ENCODE measurements at regions not wholly inside any gene's neighbourhood (a gene's known extent, or its start where the extent isn't known, plus 50 kb on each side); places are given as distances from the start of the nearest gene placed in this dataset.

DNA sequence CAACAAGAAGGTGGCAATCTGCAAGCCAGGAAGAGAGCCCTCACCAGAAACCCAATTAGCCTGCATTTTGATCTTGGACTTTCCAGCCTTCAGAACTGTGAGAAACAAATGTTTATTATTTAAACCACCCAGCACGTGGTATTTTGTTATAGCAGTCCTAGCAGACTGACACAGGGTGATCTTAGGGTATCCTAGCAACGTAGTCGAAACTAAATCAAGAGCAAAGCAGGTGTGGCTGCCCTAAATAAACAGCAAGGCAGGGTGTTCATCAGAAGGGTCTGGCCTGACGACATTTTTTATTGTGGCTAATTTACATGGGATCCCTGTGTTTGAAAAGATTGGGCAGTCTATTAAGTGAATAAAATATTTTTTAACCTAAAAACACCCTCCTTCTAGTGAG, 198.8 kb downstream of the VEGFC start:
- Histone ChIP-seq H3K9me2 (replicated peaks; ENCODE audit: insufficient read depth, low read length) (no peaks in the 10 kb centered on the region), H3K4me1 (ENCODE audit: low read length) (no peaks in the 10 kb centered on the region), H3K27ac (ENCODE audit: low read length) (no peak overlapping the region), H3K9ac (ENCODE audit: low read length) (no peak overlapping the region), H3K9me3 (replicated peaks; ENCODE audit: insufficient read depth, low read length) (no peaks in the 10 kb centered on the region), H3K36me3 (replicated peaks; ENCODE audit: insufficient read depth, low read length) (no peaks in the 10 kb centered on the region), H3K79me2 (ENCODE audit: low read length) (no peaks in the 10 kb centered on the region), H3K27me3 (replicated peaks; ENCODE audit: insufficient read depth, low read length) (no peaks in the 10 kb centered on the region), H3K4me3 (ENCODE audit: low read length) (no peak overlapping the region), H3K4me2 (ENCODE audit: low read depth, low read length) (no peak overlapping the region), H4K20me1 (ENCODE audit: insufficient read depth, low read length) (no peaks in the 10 kb centered on the region), H3F3A (ENCODE audit: insufficient read depth, low read length) (no peaks in the 10 kb centered on the region), H2AFZ (ENCODE audit: low read length) (no peak overlapping the region)
- TF ChIP-seq EZH2phosphoT487 (IDR thresholded peaks at IDR 0.05; ENCODE audit: low read length) = no peak
- TF ChIP-seq EZH2 (optimal IDR thresholded peaks at IDR 0.05; ENCODE audit: low read depth, low read length) = no peak
- TF ChIP-seq, protein P1, sequence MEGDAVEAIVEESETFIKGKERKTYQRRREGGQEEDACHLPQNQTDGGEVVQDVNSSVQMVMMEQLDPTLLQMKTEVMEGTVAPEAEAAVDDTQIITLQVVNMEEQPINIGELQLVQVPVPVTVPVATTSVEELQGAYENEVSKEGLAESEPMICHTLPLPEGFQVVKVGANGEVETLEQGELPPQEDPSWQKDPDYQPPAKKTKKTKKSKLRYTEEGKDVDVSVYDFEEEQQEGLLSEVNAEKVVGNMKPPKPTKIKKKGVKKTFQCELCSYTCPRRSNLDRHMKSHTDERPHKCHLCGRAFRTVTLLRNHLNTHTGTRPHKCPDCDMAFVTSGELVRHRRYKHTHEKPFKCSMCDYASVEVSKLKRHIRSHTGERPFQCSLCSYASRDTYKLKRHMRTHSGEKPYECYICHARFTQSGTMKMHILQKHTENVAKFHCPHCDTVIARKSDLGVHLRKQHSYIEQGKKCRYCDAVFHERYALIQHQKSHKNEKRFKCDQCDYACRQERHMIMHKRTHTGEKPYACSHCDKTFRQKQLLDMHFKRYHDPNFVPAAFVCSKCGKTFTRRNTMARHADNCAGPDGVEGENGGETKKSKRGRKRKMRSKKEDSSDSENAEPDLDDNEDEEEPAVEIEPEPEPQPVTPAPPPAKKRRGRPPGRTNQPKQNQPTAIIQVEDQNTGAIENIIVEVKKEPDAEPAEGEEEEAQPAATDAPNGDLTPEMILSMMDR (IDR thresholded peaks at IDR 0.05; ENCODE audit: low read length) = no peak
- DNase-seq = no peak

DNA sequence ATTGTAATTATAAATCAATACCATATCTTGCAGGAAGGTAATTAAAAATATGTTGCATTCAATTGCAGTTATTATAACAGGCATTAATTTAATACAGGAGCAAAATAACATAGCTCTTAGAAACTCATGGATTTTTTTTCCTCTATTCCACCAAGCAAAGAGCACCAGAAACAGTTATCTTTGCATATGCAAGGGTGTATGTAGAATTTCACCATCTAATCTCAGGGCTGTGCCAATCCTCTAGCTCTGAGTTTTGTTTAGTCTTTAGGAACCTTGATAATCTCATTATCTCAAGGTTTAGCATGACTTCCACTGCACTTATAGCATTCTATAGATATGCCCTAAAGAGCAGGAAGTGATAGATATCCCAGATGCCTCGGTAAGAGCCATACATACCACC, 197.5 kb downstream of the VEGFC start:
- no peak for DNase-seq
- TF ChIP-seq, protein P1 (IDR thresholded peaks at IDR 0.05; ENCODE audit: low read length) = no peak
- TF ChIP-seq EZH2phosphoT487 (IDR thresholded peaks at IDR 0.05; ENCODE audit: low read length) (no peak), EZH2 (optimal IDR thresholded peaks at IDR 0.05; ENCODE audit: low read depth, low read length) (no peak)
- H3K79me2 ChIP-seq (ENCODE audit: low read length) = no peaks in the 10 kb centered on the region
- H4K20me1 ChIP-seq (ENCODE audit: insufficient read depth, low read length) = no peaks in the 10 kb centered on the region
- H2AFZ ChIP-seq (ENCODE audit: low read length) = no peak overlapping the region
- no peak overlapping the region for H3K9ac ChIP-seq (ENCODE audit: low read length)
- H3K4me1 ChIP-seq (ENCODE audit: low read length) = no peaks in the 10 kb centered on the region
- H3K4me2 ChIP-seq (ENCODE audit: low read depth, low read length) = no peak overlapping the region
- no peaks in the 10 kb centered on the region for H3K27me3 ChIP-seq (replicated peaks; ENCODE audit: insufficient read depth, low read length)
- H3K27ac ChIP-seq (ENCODE audit: low read length) = no peak overlapping the region
- H3K9me3 ChIP-seq (replicated peaks; ENCODE audit: insufficient read depth, low read length) = no peaks in the 10 kb centered on the region
- H3K4me3 ChIP-seq (ENCODE audit: low read length) = no peak overlapping the region
- H3F3A ChIP-seq (ENCODE audit: insufficient read depth, low read length) = no peaks in the 10 kb centered on the region
- no peaks in the 10 kb centered on the region for H3K36me3 ChIP-seq (replicated peaks; ENCODE audit: insufficient read depth, low read length)
- H3K9me2 ChIP-seq (replicated peaks; ENCODE audit: insufficient read depth, low read length) = no peaks in the 10 kb centered on the region

DNA sequence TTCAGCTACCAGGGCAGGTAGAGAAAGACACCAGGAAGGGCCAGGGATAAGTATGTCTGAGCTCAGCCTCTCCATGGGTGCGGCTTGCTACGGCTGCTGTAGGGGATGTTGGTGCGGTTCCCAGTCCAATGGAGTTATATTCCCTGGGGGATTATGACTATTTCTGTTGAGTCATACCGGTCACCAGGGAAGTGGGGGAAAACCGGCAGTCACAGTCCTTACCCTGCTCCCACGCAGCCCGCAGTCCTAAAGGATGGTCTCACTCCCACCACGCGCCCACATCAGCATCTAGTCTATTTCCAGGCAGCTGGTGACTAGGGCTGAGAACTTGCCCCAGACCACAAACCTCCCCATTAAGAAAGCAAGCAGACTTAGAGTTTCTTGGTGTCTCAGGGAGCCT, 191.6 kb downstream of the VEGFC start:
- H3K79me2 ChIP-seq (ENCODE audit: low read length) = no peaks in the 10 kb centered on the region
- H2AFZ ChIP-seq (ENCODE audit: low read length) = no peak overlapping the region
- no peaks in the 10 kb centered on the region for H3F3A ChIP-seq (ENCODE audit: insufficient read depth, low read length)
- H3K4me2 ChIP-seq (ENCODE audit: low read depth, low read length) = no peak overlapping the region
- H3K9ac ChIP-seq (ENCODE audit: low read length) = no peak overlapping the region
- no peak overlapping the region for H3K27ac ChIP-seq (ENCODE audit: low read length)
- H3K4me1 ChIP-seq (ENCODE audit: low read length) = no peaks in the 10 kb centered on the region
- H3K9me3 ChIP-seq (replicated peaks; ENCODE audit: insufficient read depth, low read length) = no peaks in the 10 kb centered on the region
- TF ChIP-seq EZH2phosphoT487 (IDR thresholded peaks at IDR 0.05; ENCODE audit: low read length) (no peak), EZH2 (optimal IDR thresholded peaks at IDR 0.05; ENCODE audit: low read depth, low read length) (no peak)
- TF ChIP-seq, protein P1 (IDR thresholded peaks at IDR 0.05; ENCODE audit: low read length) = no peak
- H3K36me3 ChIP-seq (replicated peaks; ENCODE audit: insufficient read depth, low read length) = no peaks in the 10 kb centered on the region
- H3K27me3 ChIP-seq (replicated peaks; ENCODE audit: insufficient read depth, low read length) = no peaks in the 10 kb centered on the region
- H3K9me2 ChIP-seq (replicated peaks; ENCODE audit: insufficient read depth, low read length) = no peaks in the 10 kb centered on the region
- no peaks in the 10 kb centered on the region for H4K20me1 ChIP-seq (ENCODE audit: insufficient read depth, low read length)
- no peak overlapping the region for H3K4me3 ChIP-seq (ENCODE audit: low read length)
- DNase-seq = no peak
